Ammon's horn (tissue), 1 donor: ENCODE measurements at regions not wholly inside any gene's neighbourhood (a gene's known extent, or its start where the extent isn't known, plus 50 kb on each side); places are given as distances from the start of the nearest gene placed in this dataset.
"Not testable (repeated sequence)": the region's sequence is repeated elsewhere in the genome, so short reads cannot be mapped to it uniquely, and the experiment has no call there.

Experiments used
- DNase-seq: peaks from one replicate; pipeline ENCODE4 v3.0.0-alpha.2; 2016; ENCODE audit warnings: low spot score

DNA sequence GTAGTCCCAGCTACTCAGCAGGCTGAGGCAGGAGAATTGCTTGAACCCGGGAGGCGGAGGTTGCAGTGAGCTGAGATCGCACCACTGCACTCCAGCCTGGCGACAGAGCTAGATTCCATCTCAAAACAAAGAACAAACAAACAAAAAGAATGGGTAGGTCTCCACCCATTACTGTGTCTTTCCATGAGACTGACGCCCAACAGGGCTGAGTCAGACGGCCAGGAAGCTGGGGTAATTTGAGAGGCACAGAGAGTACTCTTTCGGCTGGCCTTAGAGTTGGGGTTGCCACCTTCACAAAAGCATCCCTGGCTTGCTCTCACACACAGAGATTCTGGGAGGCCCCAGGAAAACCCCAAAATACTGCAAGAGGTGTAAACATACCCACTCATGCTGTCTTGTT, 72.0 kb upstream of the DHRSX start:
- DNase-seq: no peak

DNA sequence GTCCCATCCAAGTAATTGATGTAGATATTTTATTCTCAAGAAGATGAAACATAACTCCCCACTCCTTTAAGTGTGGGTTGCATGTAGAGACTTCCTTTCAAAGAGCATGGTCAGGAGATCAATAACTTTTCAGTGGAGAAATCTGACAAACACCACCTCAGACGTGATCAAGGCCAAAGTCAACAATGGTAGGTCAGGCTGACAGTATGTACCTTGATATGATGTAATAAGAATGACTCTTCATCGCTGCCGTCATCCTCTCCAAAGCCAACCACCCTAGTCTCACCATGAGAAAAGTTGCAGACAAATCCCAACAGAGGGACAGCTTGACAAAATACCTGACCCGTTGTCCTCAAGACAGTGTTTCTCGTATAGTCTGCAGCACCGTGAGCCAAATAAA, 67.3 kb upstream of the DHRSX start:
- DNase-seq: no peak

DNA sequence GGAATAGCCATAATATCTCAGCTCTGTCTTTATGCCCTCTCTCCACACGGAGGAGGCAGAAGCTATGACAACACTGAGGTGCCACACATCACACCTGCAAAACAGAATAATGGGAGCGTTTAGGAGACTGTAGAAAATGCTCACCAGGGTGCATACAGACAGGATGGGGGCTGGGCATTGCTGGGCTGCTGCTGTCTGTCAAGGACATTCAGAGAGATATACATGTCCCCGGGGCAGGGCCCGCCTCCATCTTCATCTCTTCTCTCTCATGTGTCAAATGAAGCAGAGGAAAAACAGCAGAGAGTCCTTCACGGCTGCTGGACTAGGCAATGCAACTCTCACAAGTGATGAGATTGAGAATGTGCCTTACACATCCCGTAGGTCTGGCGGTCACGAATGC, 65.3 kb upstream of the DHRSX start:
- DNase-seq: no peak

DNA sequence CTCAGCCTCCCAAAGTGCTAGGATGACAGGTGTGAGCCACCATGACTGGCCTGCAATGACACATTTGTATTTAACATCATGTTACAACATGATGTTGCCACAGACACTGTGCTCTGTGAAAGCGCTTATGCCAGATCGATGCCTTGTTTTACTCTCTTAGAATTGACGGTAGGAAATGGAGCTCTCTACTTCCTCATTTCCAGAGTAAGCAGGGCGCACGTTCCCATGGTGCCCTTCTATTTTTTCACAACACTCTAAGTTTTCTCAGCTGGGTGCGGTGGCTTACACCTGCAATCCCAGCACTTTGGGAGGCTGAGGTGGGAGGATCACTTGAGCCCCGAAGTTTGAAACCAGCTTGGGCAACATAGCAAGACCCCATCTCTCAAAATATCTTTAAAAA, 60.7 kb upstream of the DHRSX start:
- DNase-seq: no peak

DNA sequence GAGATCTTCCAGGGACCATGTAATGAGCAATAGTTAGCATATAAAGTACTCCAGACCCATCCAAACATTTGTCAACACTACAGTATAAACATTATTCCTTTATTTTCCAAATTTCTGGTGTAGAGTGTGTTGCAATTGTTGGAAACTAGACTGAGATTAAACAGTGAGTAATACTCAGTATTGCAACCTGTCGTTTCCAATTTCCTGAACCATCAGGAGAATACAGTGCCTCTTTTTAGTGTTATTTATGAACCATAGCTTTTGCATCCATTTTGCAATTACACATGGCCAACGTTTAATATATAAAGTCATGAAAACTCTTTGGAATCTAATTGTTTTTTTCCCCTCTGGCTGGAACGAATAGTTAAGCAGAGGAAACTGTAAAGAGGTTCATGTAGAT, 58.3 kb upstream of the DHRSX start:
- no peak for DNase-seq

DNA sequence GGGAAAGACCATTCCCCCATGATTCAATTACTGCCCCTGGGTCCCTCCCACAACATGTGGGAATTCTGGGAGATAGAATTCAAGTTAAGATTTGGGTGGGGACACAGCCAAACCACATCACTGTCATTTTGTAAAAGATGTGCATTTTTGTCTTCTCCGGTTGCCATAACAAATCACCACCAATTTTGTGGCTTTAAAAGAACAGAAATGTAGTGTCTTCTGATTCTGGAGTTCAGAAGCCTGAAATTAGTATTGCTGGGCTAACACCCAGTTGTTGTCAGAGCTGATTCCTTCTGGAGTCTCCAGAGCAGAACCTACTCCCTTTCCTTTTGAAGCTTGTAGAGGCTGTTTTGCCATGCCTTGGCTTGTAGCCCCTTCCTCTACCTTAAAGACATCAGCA, 54.1 kb upstream of the DHRSX start:
- DNase-seq: no peak

DNA sequence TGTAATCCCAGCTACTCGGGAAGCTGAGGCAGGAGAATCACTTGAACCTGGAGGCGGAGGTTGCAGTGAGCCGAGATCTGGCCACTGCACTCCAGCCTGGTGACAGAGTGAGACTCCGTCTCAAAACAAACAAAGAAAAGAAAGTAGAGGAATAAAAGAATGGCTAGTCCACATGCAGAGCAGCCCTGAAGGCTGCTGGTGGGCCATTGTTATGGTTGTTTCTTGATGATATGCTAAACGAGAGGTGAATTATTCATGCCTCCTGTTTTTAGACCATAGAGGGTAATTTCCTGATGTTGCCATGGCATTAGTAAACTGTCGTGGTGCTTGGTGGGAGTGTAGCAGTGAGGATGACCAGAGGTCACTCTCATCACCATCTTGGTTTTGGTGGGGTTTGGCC, 53.3 kb upstream of the DHRSX start:
- not testable (repeated sequence) for DNase-seq

DNA sequence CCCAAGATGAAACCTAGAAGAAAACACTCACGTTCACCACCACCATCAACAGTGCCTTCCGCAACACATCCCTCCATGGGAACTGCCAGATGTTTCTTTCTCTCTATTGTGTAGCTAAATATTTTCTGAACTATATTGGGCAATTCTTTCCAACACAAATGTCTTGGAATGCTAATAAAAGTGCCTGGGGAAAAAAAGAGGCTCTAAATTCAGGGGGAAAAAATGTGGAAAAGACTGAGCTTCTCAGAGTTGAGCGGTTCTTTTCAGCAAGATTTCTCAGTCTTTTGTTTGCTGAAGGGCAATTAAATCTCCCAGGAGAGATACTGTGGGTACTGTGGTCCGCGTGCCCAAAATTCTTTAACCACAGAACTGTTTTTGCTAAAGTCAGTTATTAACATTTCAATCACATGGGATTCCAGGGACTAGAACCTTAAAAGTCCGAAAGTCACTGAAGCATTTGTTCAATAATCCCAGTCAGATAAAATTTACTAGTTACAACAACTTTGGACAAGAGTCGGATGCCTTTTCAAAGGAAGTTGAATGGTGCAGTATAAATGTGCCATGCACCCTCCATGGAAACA, 51.9 kb upstream of the DHRSX start:
- no peak for DNase-seq

DNA sequence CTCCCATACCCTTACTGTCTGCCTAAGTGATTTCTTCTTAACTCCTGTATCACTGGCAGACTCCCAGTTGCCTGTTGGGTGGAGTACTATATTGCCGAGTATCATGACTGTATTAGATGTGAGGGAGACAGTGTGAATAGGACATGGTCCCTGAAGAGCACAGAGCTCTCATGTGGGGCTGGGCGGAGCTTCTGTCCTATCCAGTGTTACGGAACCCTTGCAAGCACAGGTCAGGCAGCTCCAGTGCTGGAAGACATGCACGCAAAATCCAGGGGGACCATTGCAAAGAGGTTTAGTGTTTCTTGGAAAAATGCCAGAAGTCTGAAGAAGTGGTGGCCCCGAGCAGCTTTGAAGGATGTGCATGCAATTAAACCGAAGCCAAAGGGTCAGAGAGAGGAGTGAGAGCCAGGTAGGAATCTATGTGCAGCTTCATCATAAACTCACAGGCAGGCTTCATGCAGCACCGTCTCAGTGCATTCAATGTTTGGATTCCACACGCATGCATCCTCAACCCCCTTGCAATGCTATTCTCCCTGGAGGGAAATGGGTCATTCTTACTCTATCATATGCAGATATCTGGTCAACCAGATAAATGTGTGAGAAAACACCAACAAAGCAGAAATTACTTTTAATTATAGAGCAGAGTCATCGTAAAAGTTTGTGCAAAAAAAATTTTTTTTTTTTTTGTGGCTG, 49.7 kb upstream of the DHRSX start:
- no peak for DNase-seq
